HG03103 (cell line): ENCODE measurements at regions not wholly inside any gene's neighbourhood (a gene's known extent, or its start where the extent isn't known, plus 50 kb on each side); places are given as distances from the start of the nearest gene placed in this dataset.
"Not testable (repeated sequence)": the region's sequence is repeated elsewhere in the genome, so short reads cannot be mapped to it uniquely, and the experiment has no call there.

Experiments used
- ATAC-seq: cut with Tn5 transposase; IDR thresholded peaks from one replicate; pipeline ENCODE4 v1.9.1; 2021; ENCODE audit warnings: low read depth; ENCODE audit not compliant: unreplicated experiment

- ATAC-seq, result no peak
Measured at GRCh38 chr20:48448666-48449600, 378.9 kb downstream of the PREX1 start.

GRCh38 chr20:48447456-48447855 lies 380.3 kb downstream of the PREX1 start:
- ATAC-seq, result no peak

DNA sequence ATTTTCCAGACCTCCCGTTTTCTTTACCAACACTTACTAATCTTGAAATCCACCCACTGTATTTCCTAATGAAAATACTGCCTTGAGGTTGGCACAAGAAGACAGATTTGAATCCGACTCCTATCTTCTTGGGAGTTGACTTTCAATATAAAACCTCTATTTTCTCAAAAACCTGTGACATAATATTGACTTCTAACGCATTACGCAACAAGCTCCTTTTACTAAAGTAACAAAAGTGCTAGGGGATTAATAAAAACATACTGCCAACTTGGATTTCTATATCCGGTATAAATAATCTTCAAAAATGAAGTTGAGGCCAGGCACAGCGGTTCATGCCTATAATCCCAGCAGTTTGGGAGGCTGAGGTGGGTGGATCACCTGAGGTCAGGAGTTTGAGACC lies 382.0 kb downstream of the PREX1 start:
- no peak for ATAC-seq

GRCh38 chr20:48444249-48444648 lies 383.6 kb downstream of the PREX1 start:
- no peak for ATAC-seq

- ATAC-seq, result no peak
Measured at GRCh38 chr20:48440916-48441315, 386.9 kb downstream of the PREX1 start.

DNA sequence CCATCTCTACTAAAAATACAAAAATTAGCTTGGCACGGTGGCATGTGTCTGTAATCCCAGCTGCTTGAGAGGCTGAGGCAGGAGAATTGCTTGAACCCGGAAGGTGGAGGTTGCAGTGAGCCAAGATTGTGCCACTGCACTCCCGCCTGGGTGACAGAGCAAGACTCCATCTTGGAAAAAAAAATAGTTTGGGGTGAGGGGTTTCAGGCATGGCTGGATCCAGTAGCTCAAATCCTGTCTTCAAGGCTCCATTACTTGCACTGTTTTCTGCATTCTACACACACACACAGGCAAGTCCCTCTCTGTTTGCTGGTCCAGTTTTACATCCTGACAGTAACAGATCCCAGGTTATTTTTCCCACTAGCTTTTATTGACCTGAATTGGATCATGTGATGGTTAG lies 387.5 kb downstream of the PREX1 start:
- not testable (repeated sequence) for ATAC-seq

- no peak for ATAC-seq
Measured at GRCh38 chr20:48437146-48437545, 390.7 kb downstream of the PREX1 start.

DNA sequence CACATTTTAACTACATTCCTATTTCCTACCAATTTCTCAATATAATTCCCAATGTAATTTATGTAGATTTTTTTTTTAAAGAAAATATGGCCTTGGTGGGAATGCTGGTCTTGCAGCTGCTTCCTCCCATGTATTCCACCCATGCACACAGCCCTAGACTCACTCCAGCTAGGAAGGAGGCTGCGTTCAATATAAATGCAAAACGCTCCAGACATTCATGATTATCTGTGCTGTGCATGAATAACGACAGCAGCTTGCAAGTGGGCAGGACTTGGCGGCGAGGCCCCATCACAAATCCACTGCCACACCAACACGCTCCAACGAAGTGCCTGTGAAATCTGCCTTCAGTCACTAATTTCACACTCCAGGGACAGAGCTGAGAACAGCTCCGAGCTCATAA lies 391.2 kb downstream of the PREX1 start:
- ATAC-seq, result not testable (repeated sequence)

DNA sequence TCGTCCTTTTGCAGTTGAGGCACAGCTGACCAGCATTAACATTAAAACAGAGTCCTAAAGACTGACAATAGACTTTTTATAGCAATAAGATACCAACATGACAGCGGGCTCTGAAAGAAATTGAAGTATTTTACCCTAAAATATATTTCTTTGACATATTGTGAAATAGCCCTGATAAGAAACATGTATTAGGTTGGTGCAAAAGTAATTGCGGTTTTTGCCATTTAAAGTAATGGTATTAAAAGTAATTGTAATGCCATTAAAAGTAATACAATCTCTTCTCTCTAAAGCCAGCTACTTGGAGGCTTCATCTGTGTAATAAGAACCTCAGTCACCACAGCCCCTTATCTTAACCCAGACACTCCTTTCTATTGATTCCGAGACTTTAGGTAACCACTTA lies 394.6 kb downstream of the PREX1 start:
- no peak for ATAC-seq

GRCh38 chr20:48432494-48432832 lies 395.3 kb downstream of the PREX1 start:
- ATAC-seq, result no peak

- ATAC-seq, result no peak
Measured at GRCh38 chr20:48431653-48432493, 395.9 kb downstream of the PREX1 start.

- ATAC-seq, result no peak
Measured at GRCh38 chr20:48426630-48427029, 401.2 kb downstream of the PREX1 start.

- no peak for ATAC-seq
Measured at GRCh38 chr20:48425817-48426612, 401.8 kb downstream of the PREX1 start.

DNA sequence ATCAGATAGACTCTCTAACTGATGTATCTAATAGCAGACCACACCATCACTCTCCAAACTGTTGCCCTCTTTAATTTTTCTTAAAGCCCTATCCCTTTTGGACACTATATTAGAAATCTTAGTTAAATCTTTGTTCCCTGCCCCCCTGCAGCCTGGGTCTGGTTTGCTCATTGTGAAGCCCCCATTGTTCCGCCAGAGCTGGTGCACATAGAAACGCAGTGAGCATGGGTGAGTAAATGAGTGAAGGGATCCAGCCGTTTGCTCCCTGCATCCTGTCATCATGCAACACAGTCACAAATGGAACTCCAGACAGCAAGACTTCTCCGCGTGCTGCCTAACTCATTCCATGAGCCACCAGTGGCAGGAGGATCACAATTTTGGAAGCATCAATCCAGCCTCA lies 402.5 kb downstream of the PREX1 start:
- ATAC-seq, result no peak

- no peak for ATAC-seq
Measured at GRCh38 chr20:48422242-48422960, 405.4 kb downstream of the PREX1 start.

DNA sequence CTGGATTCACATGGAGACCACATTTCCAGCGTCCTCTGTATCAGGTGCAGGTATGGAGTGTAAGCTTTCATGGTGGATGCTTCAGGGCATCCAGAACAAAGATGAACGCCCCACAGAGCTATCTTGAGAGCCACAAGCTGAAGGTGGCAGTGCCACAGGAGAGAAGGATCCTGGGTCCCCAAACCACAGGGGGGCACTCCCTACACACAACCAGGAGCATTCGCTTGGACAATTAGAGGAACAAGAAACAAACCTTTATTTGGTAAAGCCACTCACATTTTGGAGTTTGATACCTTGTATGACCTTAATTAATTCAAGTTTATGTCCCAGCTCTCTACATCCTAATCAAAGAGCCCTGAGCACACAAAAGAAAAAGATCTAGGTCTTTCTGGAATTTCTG lies 406.3 kb downstream of the PREX1 start:
- no peak for ATAC-seq

DNA sequence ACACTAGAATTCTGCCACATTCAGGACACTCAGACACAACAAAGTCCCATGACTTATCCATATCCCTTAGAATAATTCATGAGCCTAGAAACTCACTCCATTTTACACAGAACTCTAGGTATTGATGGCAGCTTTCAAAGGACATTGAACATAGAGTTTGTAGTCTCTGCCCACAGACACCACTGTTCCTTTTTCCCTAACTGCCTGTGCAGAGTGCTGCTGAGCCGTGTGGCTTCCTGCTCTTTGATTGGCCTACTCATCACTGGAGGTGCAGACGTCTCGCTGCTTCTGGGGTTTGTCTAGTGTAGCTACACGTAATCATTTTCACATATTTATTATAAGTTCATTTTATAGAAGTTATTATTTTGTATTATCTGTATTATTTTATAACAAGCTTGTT lies 407.6 kb downstream of the PREX1 start:
- ATAC-seq, result no peak

DNA sequence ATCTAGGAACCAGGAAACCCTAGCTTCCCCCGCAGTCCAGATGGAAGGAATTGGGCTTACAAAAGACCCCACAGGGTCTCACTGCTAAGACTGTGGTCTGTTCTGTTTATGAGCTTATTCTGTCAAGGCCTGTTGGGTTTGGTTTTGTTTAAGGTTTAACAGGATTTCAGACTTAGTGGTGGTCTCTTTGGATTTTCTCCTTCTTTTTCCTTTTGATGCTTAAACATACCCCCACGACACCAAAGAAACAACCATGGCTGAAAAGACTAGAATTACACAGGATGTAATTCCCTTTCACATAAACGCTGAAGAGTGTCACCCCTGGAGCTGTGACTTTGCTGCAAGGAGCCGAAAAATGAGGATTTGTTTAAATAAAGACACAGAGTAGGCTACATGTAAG lies 408.6 kb downstream of the PREX1 start:
- ATAC-seq, result no peak

- no peak for ATAC-seq
Measured at GRCh38 chr20:48416002-48416401, 411.8 kb downstream of the PREX1 start.

DNA sequence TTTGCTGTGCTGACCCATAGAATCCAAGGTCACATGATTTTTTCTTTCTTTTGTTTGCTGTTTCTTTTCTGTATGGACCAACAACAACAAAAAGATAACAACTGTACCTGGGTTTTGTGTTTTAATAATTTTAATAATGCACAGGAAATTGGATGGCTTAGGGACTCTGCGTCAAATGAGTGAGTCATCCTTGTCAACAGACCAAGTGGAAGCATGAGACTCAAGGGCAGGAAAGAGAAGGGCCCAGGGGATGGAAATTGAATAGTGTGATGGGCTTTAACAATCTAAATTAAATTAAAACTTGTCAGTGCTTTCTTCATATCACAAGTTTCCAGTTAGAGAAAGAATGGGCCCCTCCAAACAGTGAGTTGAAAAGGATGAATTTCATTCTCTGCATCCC lies 413.0 kb downstream of the PREX1 start:
- ATAC-seq, result no peak
